ENCODE measurements at regions not wholly inside any gene's neighbourhood (a gene's known extent, or its start where the extent isn't known, plus 50 kb on each side); places are given as distances from the start of the nearest gene placed in this dataset.

- Histone ChIP-seq H4K5ac (ENCODE audit: insufficient read length, low read depth, low read length) (no peak overlapping the region), H3K4me3 (ENCODE audit: extremely low read depth in 1 of 4, insufficient read depth in 2 of 4, low read depth in 3 of 4, low read length in 4 of 4) (no peak overlapping the region), H3K36me3 (ENCODE audit: control insufficient read depth in 2 of 4, insufficient read depth in 4 of 4, low read length in 3 of 4) (no peaks in the 10 kb centered on the region), H3K4me1 (replicated peaks in 1 of 4; ENCODE audit: control insufficient read depth in 3 of 4, insufficient read depth in 4 of 4, low read length in 3 of 4) (no peaks in the 10 kb centered on the region), H2BK20ac (ENCODE audit: low read length) (no peak overlapping the region), H2BK5ac (ENCODE audit: low read depth, low read length) (no peak overlapping the region), H2BK120ac (replicated peaks; ENCODE audit: low read depth, low read length) (no peak overlapping the region), H3K56ac (replicated peaks; ENCODE audit: insufficient read length, low read depth, low read length) (no peak overlapping the region), H3K4me2 (ENCODE audit: insufficient read depth in 1 of 2, low read depth in 2 of 2, low read length in 2 of 2) (no peak overlapping the region), H2BK15ac (ENCODE audit: low read length) (no peak overlapping the region), H2BK12ac (ENCODE audit: low read depth, low read length) (no peak overlapping the region), H4K20me1 (replicated peaks in 1 of 2; ENCODE audit: control insufficient read depth in 1 of 2, insufficient read depth in 2 of 2, low read length in 2 of 2) (no peaks in the 10 kb centered on the region), H3K27ac (ENCODE audit: low read depth, low read length) (no peak overlapping the region), H3K9me3 (ENCODE audit: insufficient read depth in 2 of 2, low read depth in 1 of 2, low read length in 1 of 2) (no peaks in the 10 kb centered on the region), H3K23ac (ENCODE audit: insufficient read length) (no peak overlapping the region), H2AFZ (ENCODE audit: low read length) (no peak overlapping the region), H4K8ac (ENCODE audit: extremely low read depth, insufficient read depth, low read length) (no peak overlapping the region), H3K9ac (replicated peaks in 1 of 4; ENCODE audit: extremely low read depth in 1 of 4, low read depth in 3 of 4, low read length in 3 of 4) (no peak overlapping the region), H2AK5ac (ENCODE audit: low read depth, low read length) (no peak overlapping the region), H3K4ac (replicated peaks; ENCODE audit: insufficient read length, low read depth, low read length) (no peak overlapping the region), H3K14ac (ENCODE audit: insufficient read length) (no peak overlapping the region), H3K79me2 (ENCODE audit: control insufficient read depth in 1 of 2, insufficient read depth in 2 of 2, low read length in 2 of 2) (no peaks in the 10 kb centered on the region), H3K23me2 (ENCODE audit: low read depth, low read length) (no peaks in the 10 kb centered on the region), H3K18ac (ENCODE audit: extremely low read depth, low read length) (no peak overlapping the region), H3K79me1 (ENCODE audit: low read depth, low read length) (no peaks in the 10 kb centered on the region), H4K91ac (replicated peaks; ENCODE audit: insufficient read length, low read length) (no peak overlapping the region), H3K27me3 (replicated peaks in 1 of 4; ENCODE audit: control insufficient read depth in 3 of 4, extremely low read depth in 1 of 4, insufficient read depth in 3 of 4, low read length in 3 of 4) (no peaks in the 10 kb centered on the region)
- 97% methylated on average over 4 of the region's 4 CpGs; no CpG with 5 or more reads in 1 of the 2 experiments for WGBS, 2 experiments (ENCODE audit: extremely low coverage in 1 of 2, insufficient coverage in 1 of 2, insufficient read length in 1 of 2, insufficient replicate concordance in 2 of 2, low coverage in 1 of 2, low lambda C conversion rate in 2 of 2, missing lambda C conversion rate in 1 of 2)
- ChIA-PET CTCF (ENCODE audit: partially characterized antibody) (no interaction called here), POLR2A (ENCODE audit: partially characterized antibody) (no interaction called here)
- TF ChIP-seq ATF3 (IDR thresholded peaks at IDR 0.05; ENCODE audit: insufficient read depth, low read depth, low read length) = no peak
- TF ChIP-seq SP4 (IDR thresholded peaks at IDR 0.05; ENCODE audit: low read length) = no peak
- TF ChIP-seq RNF2 (IDR thresholded peaks at IDR 0.05; ENCODE audit: borderline replicate concordance, low read depth, low read length, missing control alignments, poor library complexity, severe bottlenecking) = no peak
- TF ChIP-seq CEBPB (IDR thresholded peaks at IDR 0.05; ENCODE audit: low read depth, low read length) = no peak
- TF ChIP-seq FOSL1 (IDR thresholded peaks at IDR 0.05; ENCODE audit: insufficient read depth, low read depth, low read length) = no peak
- no peak for TF ChIP-seq SP1 (IDR thresholded peaks at IDR 0.05; ENCODE audit: low read depth, low read length)
- no peak for TF ChIP-seq SUZ12 (IDR thresholded peaks at IDR 0.05; ENCODE audit: low read length)
- no peak for TF ChIP-seq MAFK (IDR thresholded peaks at IDR 0.05; ENCODE audit: low read depth, low read length)
- no peak for DNase-seq (ENCODE audit: low read depth in 1 of 2, low spot score in 2 of 2)
- no peak for FAIRE-seq
Observed at GRCh38 chr6:120576061-120576460, 758.2 kb downstream of the TBC1D32 start.
